ENCODE measurements at regions not wholly inside any gene's neighbourhood (a gene's known extent, or its start where the extent isn't known, plus 50 kb on each side); places are given as distances from the start of the nearest gene placed in this dataset.

- CTCF ChIA-PET: no interaction called here
These were observed 61.2 kb upstream of the NOCT start for GRCh38 chr4:138954428-138954827.

GRCh38 chr4:138953961-138954371, 61.6 kb upstream of the NOCT start:
- Histone ChIP-seq H3K4me3 (ENCODE audit: low read length) (no peak overlapping the region), H3K36me3 (ENCODE audit: insufficient read depth, low read length) (no peaks in the 10 kb centered on the region), H3K9me3 (ENCODE audit: low read length) (no peaks in the 10 kb centered on the region), H3K4me1 (ENCODE audit: insufficient read depth, low read length) (no peaks in the 10 kb centered on the region), H3K27ac (ENCODE audit: low read depth, low read length) (no peak overlapping the region), H3K27me3 (ENCODE audit: insufficient read depth, low read length, poor library complexity, severe bottlenecking) (no peaks in the 10 kb centered on the region)
- Mint-ChIP-seq H3K4me1 (peaks cover 4 to 6% (median 5%) of the 10 kb centered on the region in 3 donors), H3K9me3 (no peaks in the 10 kb centered on the region), H3K27me3 (peaks cover 2 to 14% of the 10 kb centered on the region in 2 donors), H3K4me3 (no peak overlapping the region), H3K36me3 (no peaks in the 10 kb centered on the region), H3K27ac (no peak overlapping the region)
- ChIA-PET POLR2A (no interaction called here), CTCF (interaction anchor here (1.2 kb wide), 1 partner anchor 11 kb away, joined by 3 read pairs; no protein-coding TSS in a partner anchor)
- no peak for DNase-seq

More at GRCh38 chr4:138954428-138954827, 61.2 kb upstream of the NOCT start:
- no peaks in the 10 kb centered on the region for H3K9me3 Mint-ChIP-seq
- Histone ChIP-seq H3K36me3 (ENCODE audit: insufficient read depth, low read length) (no peaks in the 10 kb centered on the region), H3K4me3 (ENCODE audit: low read length) (no peak overlapping the region), H3K9me3 (ENCODE audit: low read length) (no peaks in the 10 kb centered on the region), H3K27ac (ENCODE audit: low read depth, low read length) (no peak overlapping the region), H3K27me3 (ENCODE audit: insufficient read depth, low read length, poor library complexity, severe bottlenecking) (no peaks in the 10 kb centered on the region), H3K4me1 (ENCODE audit: insufficient read depth, low read length) (no peaks in the 10 kb centered on the region)
- H3K27ac Mint-ChIP-seq: no peak overlapping the region
- peaks cover 4 to 6% (median 5%) of the 10 kb centered on the region in 3 donors for H3K4me1 Mint-ChIP-seq
- DNase-seq: no peak
- H3K4me3 Mint-ChIP-seq: no peak overlapping the region
- POLR2A ChIA-PET: no interaction called here
- H3K27me3 Mint-ChIP-seq: peaks cover 2 to 14% of the 10 kb centered on the region in 2 donors
- H3K36me3 Mint-ChIP-seq: no peaks in the 10 kb centered on the region

GRCh38 chr4:138952411-138952810, 63.2 kb upstream of the NOCT start:
- Histone ChIP-seq H3K27ac (ENCODE audit: low read depth, low read length) (no peak overlapping the region), H3K27me3 (ENCODE audit: insufficient read depth, low read length, poor library complexity, severe bottlenecking) (no peaks in the 10 kb centered on the region), H3K9me3 (ENCODE audit: low read length) (no peaks in the 10 kb centered on the region), H3K4me1 (ENCODE audit: insufficient read depth, low read length) (no peaks in the 10 kb centered on the region), H3K4me3 (ENCODE audit: low read length) (no peak overlapping the region), H3K36me3 (ENCODE audit: insufficient read depth, low read length) (no peaks in the 10 kb centered on the region)
- DNase-seq: no peak
- no peaks in the 10 kb centered on the region for H3K4me1 Mint-ChIP-seq
- ChIA-PET CTCF (no interaction called here), POLR2A (no interaction called here)
- H3K27ac Mint-ChIP-seq: no peak overlapping the region
- no peak overlapping the region for H3K4me3 Mint-ChIP-seq
- peaks cover 2 to 14% of the 10 kb centered on the region in 2 donors for H3K27me3 Mint-ChIP-seq
- no peaks in the 10 kb centered on the region for H3K9me3 Mint-ChIP-seq
- no peaks in the 10 kb centered on the region for H3K36me3 Mint-ChIP-seq

GRCh38 chr4:138951764-138952163, 63.8 kb upstream of the NOCT start:
- POLR2A ChIA-PET: no interaction called here
- H3K4me3 ChIP-seq (ENCODE audit: low read length): no peak overlapping the region
- DNase-seq: no peak
- Mint-ChIP-seq H3K4me3 (no peak overlapping the region), H3K4me1 (no peaks in the 10 kb centered on the region), H3K27ac (peak overlapping the region in 1 of 8 donors; percentile 43), H3K36me3 (no peaks in the 10 kb centered on the region), H3K27me3 (peaks cover 2 to 9% of the 10 kb centered on the region in 2 donors), H3K9me3 (no peaks in the 10 kb centered on the region)
- no peaks in the 10 kb centered on the region for H3K27me3 ChIP-seq (ENCODE audit: insufficient read depth, low read length, poor library complexity, severe bottlenecking)
- CTCF ChIA-PET: no interaction called here
- H3K4me1 ChIP-seq (ENCODE audit: insufficient read depth, low read length): no peaks in the 10 kb centered on the region
- no peaks in the 10 kb centered on the region for H3K36me3 ChIP-seq (ENCODE audit: insufficient read depth, low read length)
- H3K27ac ChIP-seq (ENCODE audit: low read depth, low read length): no peak overlapping the region
- no peaks in the 10 kb centered on the region for H3K9me3 ChIP-seq (ENCODE audit: low read length)

- ChIA-PET CTCF (no interaction called here), POLR2A (no interaction called here)
- Mint-ChIP-seq H3K36me3 (no peaks in the 10 kb centered on the region), H3K4me1 (no peaks in the 10 kb centered on the region), H3K4me3 (no peak overlapping the region), H3K9me3 (no peaks in the 10 kb centered on the region), H3K27ac (no peak overlapping the region), H3K27me3 (peaks cover 2 to 5% of the 10 kb centered on the region in 2 donors)
- no peak overlapping the region for H3K27ac ChIP-seq (ENCODE audit: low read depth, low read length)
- H3K9me3 ChIP-seq (ENCODE audit: low read length): no peaks in the 10 kb centered on the region
- no peaks in the 10 kb centered on the region for H3K4me1 ChIP-seq (ENCODE audit: insufficient read depth, low read length)
- H3K36me3 ChIP-seq (ENCODE audit: insufficient read depth, low read length): no peaks in the 10 kb centered on the region
- no peaks in the 10 kb centered on the region for H3K27me3 ChIP-seq (ENCODE audit: insufficient read depth, low read length, poor library complexity, severe bottlenecking)
- no peak overlapping the region for H3K4me3 ChIP-seq (ENCODE audit: low read length)
- DNase-seq: no peak
These were observed 65.7 kb upstream of the NOCT start for GRCh38 chr4:138949866-138950265.

GRCh38 chr4:138948918-138949317, 66.7 kb upstream of the NOCT start:
- no peaks in the 10 kb centered on the region for H3K36me3 Mint-ChIP-seq
- no peak for DNase-seq
- no peaks in the 10 kb centered on the region for H3K4me1 Mint-ChIP-seq
- H3K4me1 ChIP-seq (ENCODE audit: insufficient read depth, low read length): no peaks in the 10 kb centered on the region
- H3K9me3 ChIP-seq (ENCODE audit: low read length): no peaks in the 10 kb centered on the region
- CTCF ChIA-PET: no interaction called here
- H3K4me3 ChIP-seq (ENCODE audit: low read length): no peak overlapping the region
- no peaks in the 10 kb centered on the region for H3K9me3 Mint-ChIP-seq
- no peaks in the 10 kb centered on the region for H3K36me3 ChIP-seq (ENCODE audit: insufficient read depth, low read length)
- no peak overlapping the region for H3K27ac ChIP-seq (ENCODE audit: low read depth, low read length)
- POLR2A ChIA-PET: no interaction called here
- H3K4me3 Mint-ChIP-seq: no peak overlapping the region
- H3K27me3 Mint-ChIP-seq: peaks cover 0 to 4% of the 10 kb centered on the region in 2 donors
- H3K27me3 ChIP-seq (ENCODE audit: insufficient read depth, low read length, poor library complexity, severe bottlenecking): no peaks in the 10 kb centered on the region
- no peak overlapping the region for H3K27ac Mint-ChIP-seq

GRCh38 chr4:138946306-138946705, 69.3 kb upstream of the NOCT start:
- H3K9me3 Mint-ChIP-seq: no peaks in the 10 kb centered on the region
- no peaks in the 10 kb centered on the region for H3K36me3 ChIP-seq (ENCODE audit: insufficient read depth, low read length)
- no peaks in the 10 kb centered on the region for H3K4me1 Mint-ChIP-seq
- H3K4me3 Mint-ChIP-seq: no peak overlapping the region
- DNase-seq: no peak
- no peak overlapping the region for H3K4me3 ChIP-seq (ENCODE audit: low read length)
- no peaks in the 10 kb centered on the region for H3K27me3 ChIP-seq (ENCODE audit: insufficient read depth, low read length, poor library complexity, severe bottlenecking)
- no peak overlapping the region for H3K27ac Mint-ChIP-seq
- ChIA-PET POLR2A (no interaction called here), CTCF (no interaction called here)
- H3K4me1 ChIP-seq (ENCODE audit: insufficient read depth, low read length): no peaks in the 10 kb centered on the region
- H3K9me3 ChIP-seq (ENCODE audit: low read length): no peaks in the 10 kb centered on the region
- H3K27me3 Mint-ChIP-seq: peaks cover 4% of the 10 kb centered on the region in 2 donors
- no peak overlapping the region for H3K27ac ChIP-seq (ENCODE audit: low read depth, low read length)
- no peaks in the 10 kb centered on the region for H3K36me3 Mint-ChIP-seq

- H3K4me1 ChIP-seq (ENCODE audit: insufficient read depth, low read length): no peaks in the 10 kb centered on the region
- Mint-ChIP-seq H3K27ac (no peak overlapping the region), H3K27me3 (peaks cover 4% of the 10 kb centered on the region in 2 donors), H3K4me3 (no peak overlapping the region), H3K4me1 (no peaks in the 10 kb centered on the region), H3K36me3 (no peaks in the 10 kb centered on the region), H3K9me3 (no peaks in the 10 kb centered on the region)
- ChIA-PET POLR2A (no interaction called here), CTCF (no interaction called here)
- no peak overlapping the region for H3K27ac ChIP-seq (ENCODE audit: low read depth, low read length)
- no peaks in the 10 kb centered on the region for H3K9me3 ChIP-seq (ENCODE audit: low read length)
- DNase-seq: no peak
- no peak overlapping the region for H3K4me3 ChIP-seq (ENCODE audit: low read length)
- H3K36me3 ChIP-seq (ENCODE audit: insufficient read depth, low read length): no peaks in the 10 kb centered on the region
- no peaks in the 10 kb centered on the region for H3K27me3 ChIP-seq (ENCODE audit: insufficient read depth, low read length, poor library complexity, severe bottlenecking)
These were observed 69.7 kb upstream of the NOCT start for GRCh38 chr4:138945840-138946239.

GRCh38 chr4:138945401-138945800, 70.2 kb upstream of the NOCT start:
- Mint-ChIP-seq H3K36me3 (no peaks in the 10 kb centered on the region), H3K27me3 (peaks cover 3 to 4% of the 10 kb centered on the region in 2 donors), H3K27ac (no peak overlapping the region), H3K4me1 (no peaks in the 10 kb centered on the region), H3K4me3 (no peak overlapping the region), H3K9me3 (no peaks in the 10 kb centered on the region)
- H3K27me3 ChIP-seq (ENCODE audit: insufficient read depth, low read length, poor library complexity, severe bottlenecking): no peaks in the 10 kb centered on the region
- H3K36me3 ChIP-seq (ENCODE audit: insufficient read depth, low read length): no peaks in the 10 kb centered on the region
- no peak overlapping the region for H3K4me3 ChIP-seq (ENCODE audit: low read length)
- no peaks in the 10 kb centered on the region for H3K9me3 ChIP-seq (ENCODE audit: low read length)
- no peak for DNase-seq
- H3K4me1 ChIP-seq (ENCODE audit: insufficient read depth, low read length): no peaks in the 10 kb centered on the region
- no peak overlapping the region for H3K27ac ChIP-seq (ENCODE audit: low read depth, low read length)
- CTCF ChIA-PET: no interaction called here
- POLR2A ChIA-PET: no interaction called here

Data from CD8-positive, alpha-beta memory T cell (primary cell).